ENCODE measurements at regions not wholly inside any gene's neighbourhood (a gene's known extent, or its start where the extent isn't known, plus 50 kb on each side); places are given as distances from the start of the nearest gene placed in this dataset.

GRCh38 chr18:2171840-2172625 is 399.3 kb downstream of the METTL4 start:
- no peak for DNase-seq (ENCODE audit: low read depth in 2 of 2)

- DNase-seq (ENCODE audit: low read depth in 2 of 2) = no peak
Observed at GRCh38 chr18:2172881-2173280, 398.4 kb downstream of the METTL4 start.

- no peak for DNase-seq (ENCODE audit: low read depth in 2 of 2)
Observed at GRCh38 chr18:2173486-2173885, 397.8 kb downstream of the METTL4 start.

GRCh38 chr18:2178036-2178435 is 393.3 kb downstream of the METTL4 start:
- no peak for DNase-seq (ENCODE audit: low read depth in 2 of 2)

- DNase-seq (ENCODE audit: low read depth in 2 of 2) = no peak
Observed at GRCh38 chr18:2179498-2180183, 391.7 kb downstream of the METTL4 start.

GRCh38 chr18:2180586-2180985 is 390.7 kb downstream of the METTL4 start:
- DNase-seq (ENCODE audit: low read depth in 2 of 2) = no peak

- DNase-seq (ENCODE audit: low read depth in 2 of 2) = no peak
Observed at GRCh38 chr18:2183432-2183831, 387.9 kb downstream of the METTL4 start.

- DNase-seq (ENCODE audit: low read depth in 2 of 2) = no peak
Observed at GRCh38 chr18:2186967-2187366, 384.3 kb downstream of the METTL4 start.

- no peak for DNase-seq (ENCODE audit: low read depth in 2 of 2)
Observed at GRCh38 chr18:2188258-2188657, 383.0 kb downstream of the METTL4 start.

GRCh38 chr18:2191180-2191790 is 380.0 kb downstream of the METTL4 start:
- DNase-seq (ENCODE audit: low read depth in 2 of 2) = no peak

GRCh38 chr18:2192562-2192961 is 378.7 kb downstream of the METTL4 start:
- DNase-seq (ENCODE audit: low read depth in 2 of 2) = no peak

- DNase-seq (ENCODE audit: low read depth in 2 of 2) = no peak
Observed at GRCh38 chr18:2197946-2198345, 373.4 kb downstream of the METTL4 start.

- DNase-seq (ENCODE audit: low read depth in 2 of 2) = no peak
Observed at GRCh38 chr18:2199060-2199459, 372.2 kb downstream of the METTL4 start.

- DNase-seq (ENCODE audit: low read depth in 2 of 2) = no peak
Observed at GRCh38 chr18:2201036-2201600, 370.2 kb downstream of the METTL4 start.

GRCh38 chr18:2204736-2205135 is 366.6 kb downstream of the METTL4 start:
- DNase-seq (ENCODE audit: low read depth in 2 of 2) = no peak

- DNase-seq (ENCODE audit: low read depth in 2 of 2) = no peak
Observed at GRCh38 chr18:2207294-2207693, 364.0 kb downstream of the METTL4 start.

- DNase-seq (ENCODE audit: low read depth in 2 of 2) = no peak
Observed at GRCh38 chr18:2212598-2213205, 358.6 kb downstream of the METTL4 start.

- no peak for DNase-seq (ENCODE audit: low read depth in 2 of 2)
Observed at GRCh38 chr18:2213905-2214304, 357.4 kb downstream of the METTL4 start.

- DNase-seq (ENCODE audit: low read depth in 2 of 2) = no peak
Observed at GRCh38 chr18:2217356-2217755, 353.9 kb downstream of the METTL4 start.

- DNase-seq (ENCODE audit: low read depth in 2 of 2) = no peak
Observed at GRCh38 chr18:2218101-2218500, 353.2 kb downstream of the METTL4 start.

- DNase-seq (ENCODE audit: low read depth in 2 of 2) = no peak
Observed at GRCh38 chr18:2219706-2220105, 351.6 kb downstream of the METTL4 start.
